ENCODE measurements at regions not wholly inside any gene's neighbourhood (a gene's known extent, or its start where the extent isn't known, plus 50 kb on each side); places are given as distances from the start of the nearest gene placed in this dataset.

DNA sequence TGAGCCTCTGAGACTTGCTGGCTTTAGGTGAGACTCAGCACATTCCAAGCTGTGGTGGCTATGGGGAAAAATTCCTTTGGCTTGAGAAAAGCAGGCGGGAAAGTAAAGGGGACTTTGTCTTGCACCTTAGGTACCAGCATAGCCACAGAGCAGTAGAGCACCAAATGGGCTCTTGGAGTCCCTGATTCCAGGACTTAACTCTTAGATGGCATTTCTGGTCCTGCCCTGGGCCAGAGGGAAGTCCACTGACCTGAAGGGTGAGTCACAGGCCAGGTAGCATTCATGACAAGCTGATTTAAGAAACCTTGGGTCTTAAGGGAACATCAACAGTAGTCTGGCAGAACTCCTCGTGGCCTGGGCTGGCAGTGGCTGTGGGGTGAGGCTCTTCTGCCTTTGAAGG lies 344.7 kb downstream of the DUSP10 start:
- Histone ChIP-seq H3K9me3 (replicated peaks; ENCODE audit: control insufficient read depth, insufficient read depth, low read length) (no peaks in the 10 kb centered on the region), H3K36me3 (ENCODE audit: control insufficient read depth in 2 of 2, insufficient read depth in 2 of 2, low read length in 1 of 2) (no peaks in the 10 kb centered on the region), H3K27me3 (replicated peaks in 1 of 2; ENCODE audit: control insufficient read depth in 2 of 2, insufficient read depth in 2 of 2, low read length in 1 of 2) (no peaks in the 10 kb centered on the region), H3K79me2 (ENCODE audit: control insufficient read depth, insufficient read depth, low read length) (no peaks in the 10 kb centered on the region), H3K4me1 (ENCODE audit: control insufficient read depth, insufficient read depth, low read length) (no peaks in the 10 kb centered on the region), H2AFZ (ENCODE audit: control insufficient read depth, low read depth, low read length) (no peak overlapping the region), H3K4me3 (no peak overlapping the region), H3K9ac (ENCODE audit: control insufficient read depth, insufficient read depth, low read length) (no peak overlapping the region), H4K20me1 (ENCODE audit: control insufficient read depth, insufficient read depth) (no peaks in the 10 kb centered on the region), H3K4me2 (ENCODE audit: control insufficient read depth, insufficient read depth) (no peak overlapping the region), H3K27ac (ENCODE audit: control insufficient read depth, insufficient read depth) (no peak overlapping the region)
- ChIA-PET RAD21 (ENCODE audit: unreplicated experiment) (no interaction called here), POLR2A (no interaction called here), CTCF (no interaction called here), SMC1A (ENCODE audit: uncharacterized antibody, unreplicated experiment) (no interaction called here)
- no TSS peak for BruUV-seq (replicated peaks)
- 0% methylated on average over 2 of the region's 2 CpGs for WGBS (ENCODE audit: insufficient coverage, insufficient replicate concordance, low lambda C conversion rate, missing lambda C conversion rate)
- no peak for FAIRE-seq
- ATAC-seq, result no peak
- DNase-seq (ENCODE audit: low read depth, low spot score), result no peak
- TF ChIP-seq POLR2A (IDR thresholded peaks at IDR 0.05; ENCODE audit: low read depth, low read length) (no peak), TARDBP (IDR thresholded peaks at IDR 0.05; ENCODE audit: borderline replicate concordance) (no peak), STAT1 (conservative IDR thresholded peaks at IDR 0.05) (no peak), TCF3 (IDR thresholded peaks at IDR 0.05; ENCODE audit: borderline replicate concordance, insufficient read depth, low read depth, low read length) (no peak), ZNF274 (IDR thresholded peaks at IDR 0.05; ENCODE audit: insufficient read depth, insufficient read length) (no peak)
- in situ Hi-C loops (cut with MboI), result no loop called here
- intact Hi-C loops (cut with micrococcal nuclease; ENCODE audit: unreplicated experiment), result no loop called here

DNA sequence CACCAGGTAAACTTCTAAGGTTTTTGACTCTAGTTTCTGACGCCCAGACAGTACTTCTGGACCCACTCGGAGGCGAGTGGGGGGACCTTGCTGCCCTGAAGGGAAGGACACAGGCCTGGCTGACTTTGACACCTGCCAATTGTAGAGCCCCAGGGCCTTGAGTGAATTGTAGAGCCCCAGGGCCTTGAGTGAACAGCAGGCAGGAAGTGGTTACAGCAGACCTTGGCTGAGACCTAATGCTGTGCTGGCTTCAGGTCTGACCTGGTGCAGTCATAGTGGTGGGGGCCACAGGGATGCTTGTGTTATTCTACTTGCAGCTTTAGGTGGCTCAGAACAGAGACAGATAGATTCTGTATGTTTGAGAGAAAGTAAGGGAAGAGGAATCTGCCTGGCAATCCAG lies 344.3 kb downstream of the DUSP10 start:
- in situ Hi-C loops (cut with MboI), result no loop called here
- H3K9ac ChIP-seq (ENCODE audit: control insufficient read depth, insufficient read depth, low read length), result no peak overlapping the region
- SMC1A ChIA-PET (ENCODE audit: uncharacterized antibody, unreplicated experiment), result interaction anchor here (0.7 kb wide), 1 partner anchor 427 kb away, joined by 3 read pairs; no protein-coding TSS in a partner anchor
- DNase-seq (ENCODE audit: low read depth, low spot score) (no peak), ATAC-seq (no peak), FAIRE-seq (no peak)
- no peaks in the 10 kb centered on the region for H3K4me1 ChIP-seq (ENCODE audit: control insufficient read depth, insufficient read depth, low read length)
- H3K27ac ChIP-seq (ENCODE audit: control insufficient read depth, insufficient read depth), result no peak overlapping the region
- H2AFZ ChIP-seq (ENCODE audit: control insufficient read depth, low read depth, low read length), result no peak overlapping the region
- intact Hi-C loops (cut with micrococcal nuclease; ENCODE audit: unreplicated experiment), result no loop called here
- 19% methylated on average over 3 of the region's 3 CpGs for WGBS (ENCODE audit: insufficient coverage, insufficient replicate concordance, low lambda C conversion rate, missing lambda C conversion rate)
- TF ChIP-seq PAX5 (IDR thresholded peaks at IDR 0.05; ENCODE audit: borderline replicate concordance, low read depth, low read length), result no peak
- TF ChIP-seq SIX5 (IDR thresholded peaks at IDR 0.05; ENCODE audit: low read depth, low read length, severe bottlenecking), result no peak
- no peak for TF ChIP-seq RBBP5 (conservative IDR thresholded peaks at IDR 0.05)
- TF ChIP-seq RAD51 (IDR thresholded peaks at IDR 0.05), result no peak
- no peak for TF ChIP-seq SP1 (IDR thresholded peaks at IDR 0.05; ENCODE audit: low read depth, low read length)
- TF ChIP-seq ATF7 (IDR thresholded peaks at IDR 0.05; ENCODE audit: low read depth), result no peak
- TF ChIP-seq HDAC2 (IDR thresholded peaks at IDR 0.05), result no peak
- TF ChIP-seq CBX3 (IDR thresholded peaks at IDR 0.05; ENCODE audit: borderline replicate concordance, low read depth), result no peak
- TF ChIP-seq, protein P1, sequence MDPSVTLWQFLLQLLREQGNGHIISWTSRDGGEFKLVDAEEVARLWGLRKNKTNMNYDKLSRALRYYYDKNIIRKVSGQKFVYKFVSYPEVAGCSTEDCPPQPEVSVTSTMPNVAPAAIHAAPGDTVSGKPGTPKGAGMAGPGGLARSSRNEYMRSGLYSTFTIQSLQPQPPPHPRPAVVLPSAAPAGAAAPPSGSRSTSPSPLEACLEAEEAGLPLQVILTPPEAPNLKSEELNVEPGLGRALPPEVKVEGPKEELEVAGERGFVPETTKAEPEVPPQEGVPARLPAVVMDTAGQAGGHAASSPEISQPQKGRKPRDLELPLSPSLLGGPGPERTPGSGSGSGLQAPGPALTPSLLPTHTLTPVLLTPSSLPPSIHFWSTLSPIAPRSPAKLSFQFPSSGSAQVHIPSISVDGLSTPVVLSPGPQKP (IDR thresholded peaks at IDR 0.05; ENCODE audit: low read depth, low read length), result no peak
- no peak for TF ChIP-seq GABPA (IDR thresholded peaks at IDR 0.05; ENCODE audit: low read depth)
- no peak overlapping the region for H3K4me3 ChIP-seq
- BruUV-seq (replicated peaks), result no TSS peak
- H3K9me3 ChIP-seq (replicated peaks; ENCODE audit: control insufficient read depth, insufficient read depth, low read length), result no peaks in the 10 kb centered on the region
- no peaks in the 10 kb centered on the region for H3K79me2 ChIP-seq (ENCODE audit: control insufficient read depth, insufficient read depth, low read length)
- RAD21 ChIA-PET (ENCODE audit: unreplicated experiment), result no interaction called here
- H4K20me1 ChIP-seq (ENCODE audit: control insufficient read depth, insufficient read depth), result no peaks in the 10 kb centered on the region
- no peak overlapping the region for H3K4me2 ChIP-seq (ENCODE audit: control insufficient read depth, insufficient read depth)
- no peaks in the 10 kb centered on the region for H3K27me3 ChIP-seq (replicated peaks in 1 of 2; ENCODE audit: control insufficient read depth in 2 of 2, insufficient read depth in 2 of 2, low read length in 1 of 2)
- CTCF ChIA-PET, result no interaction called here
- POLR2A ChIA-PET, result no interaction called here
- no peaks in the 10 kb centered on the region for H3K36me3 ChIP-seq (ENCODE audit: control insufficient read depth in 2 of 2, insufficient read depth in 2 of 2, low read length in 1 of 2)
